Neural progenitor cell (in vitro differentiated cells): ENCODE measurements at regions not wholly inside any gene's neighbourhood (a gene's known extent, or its start where the extent isn't known, plus 50 kb on each side); places are given as distances from the start of the nearest gene placed in this dataset.

ENCODE experiments used
- CTCF ChIP-seq: fragments of 200-600 bp; sonication (generic); IDR thresholded peaks from 2 replicates; pipeline ENCODE4 v1.5.1; 2017; ENCODE audit warnings: antibody characterized with exemption, mild to moderate bottlenecking
- EZH2 ChIP-seq: fragments of 200-600 bp; sonication (generic); IDR thresholded peaks from 2 replicates; pipeline ENCODE4 v1.6.1; 2017; ENCODE audit warnings: antibody characterized with exemption, mild to moderate bottlenecking, moderate library complexity

- no peak for TF ChIP-seq CTCF
- TF ChIP-seq EZH2: no peak
Measured at GRCh38 chr12:30450872-30451271, 244.8 kb downstream of the IPO8 start.
